Liver (tissue), 8 donors: ENCODE measurements at regions not wholly inside any gene's neighbourhood (a gene's known extent, or its start where the extent isn't known, plus 50 kb on each side); places are given as distances from the start of the nearest gene placed in this dataset.

Experiments
- DNase-seq: peaks from one replicate; pipeline ENCODE4 v3.0.0-alpha.2; 2017; ENCODE audit warnings: low spot score
- H3K27ac ChIP-seq, 2 donors: one replicate each; pipeline ENCODE4 v1.7.0; 2013; ENCODE audit warnings: inconsistent platforms in 2 of 2, low read length in 2 of 2, control low read depth in 1 of 2, low read depth in 1 of 2, mild to moderate bottlenecking in 1 of 2
- H3K27me3 ChIP-seq, 4 donors: one replicate each; pipeline versions ENCODE4 v1.6.1 to v1.7.0; 2013; ENCODE audit warnings: low read length in 3 of 4, inconsistent platforms in 1 of 4, mild to moderate bottlenecking in 1 of 4, moderate library complexity in 1 of 4; ENCODE audit not compliant: control insufficient read depth in 4 of 4, insufficient read depth in 4 of 4
- H3K36me3 ChIP-seq, 4 donors: one replicate each; pipeline versions ENCODE4 v1.6.1 to v1.7.0; 2013; ENCODE audit warnings: low read length in 3 of 4, mild to moderate bottlenecking in 3 of 4, low read depth in 1 of 4, moderate library complexity in 1 of 4; ENCODE audit not compliant: control insufficient read depth in 4 of 4, insufficient read depth in 3 of 4
- H3K4me1 ChIP-seq, 4 donors: one replicate each; pipeline versions ENCODE4 v1.6.1 to v1.7.0; 2013; ENCODE audit warnings: low read length in 3 of 4, mild to moderate bottlenecking in 3 of 4, moderate library complexity in 1 of 4; ENCODE audit not compliant: control insufficient read depth in 4 of 4, insufficient read depth in 4 of 4
- H3K4me3 ChIP-seq, 3 donors: one replicate each; pipeline versions ENCODE4 v1.6.1 to v1.7.0; 2013; ENCODE audit warnings: low read length in 3 of 3, control low read depth in 1 of 3, low read depth in 1 of 3, mild to moderate bottlenecking in 1 of 3
- H3K9ac ChIP-seq, 2 donors: one replicate each; pipeline ENCODE4 v1.7.0; 2013; ENCODE audit warnings: low read length in 2 of 2, mild to moderate bottlenecking in 2 of 2, moderate library complexity in 2 of 2, control low read depth in 1 of 2, low read depth in 1 of 2
- H3K9me3 ChIP-seq, 4 donors: one replicate each; pipeline versions ENCODE4 v1.6.1 to v1.7.0; 2013; ENCODE audit warnings: low read length in 3 of 4; ENCODE audit not compliant: control insufficient read depth in 4 of 4
- ATF3 ChIP-seq: IDR thresholded peaks from 2 replicates; pipeline ENCODE4 v1.6.1; 2016; ENCODE audit warnings: antibody characterized with exemption
- CTCF ChIP-seq: fragments of 150-350 bp; IDR thresholded peaks from 2 replicates; pipeline ENCODE4 v1.5.1; 2017; ENCODE audit warnings: improper control_type of control experiment, low read depth, low read length; ENCODE audit not compliant: missing input control
- EGR1 ChIP-seq, 2 donors: IDR thresholded peaks; 2 replicates each; pipeline ENCODE4 v1.6.1; 2016 to 2018; ENCODE audit warnings: antibody characterized with exemption in 2 of 2, low read depth in 2 of 2
- FOXA1 ChIP-seq: IDR thresholded peaks from 2 replicates; pipeline ENCODE4 v1.6.1; 2016; ENCODE audit warnings: antibody characterized with exemption
- FOXA2 ChIP-seq: IDR thresholded peaks from 2 replicates; pipeline ENCODE4 v1.6.1; 2016; ENCODE audit warnings: antibody characterized with exemption
- GABPA ChIP-seq, 2 donors: IDR thresholded peaks in 1 of 2; conservative IDR thresholded peaks in 1 of 2; 2 replicates each; pipeline ENCODE4 v1.6.1; 2016; ENCODE audit warnings: antibody characterized with exemption in 2 of 2, mild to moderate bottlenecking in 1 of 2, moderate library complexity in 1 of 2
- HNF4A ChIP-seq, 2 donors: conservative IDR thresholded peaks; 2 replicates each; pipeline ENCODE4 v1.6.1; 2016; ENCODE audit warnings: antibody characterized with exemption in 2 of 2, mild to moderate bottlenecking in 2 of 2
- HNF4G ChIP-seq: IDR thresholded peaks from 2 replicates; pipeline ENCODE4 v1.6.1; 2016; ENCODE audit warnings: antibody characterized with exemption
- MAX ChIP-seq: IDR thresholded peaks from 2 replicates; pipeline ENCODE4 v1.6.1; 2016; ENCODE audit warnings: antibody characterized with exemption
- NR2F2 ChIP-seq: IDR thresholded peaks from 2 replicates; pipeline ENCODE4 v1.6.1; 2016; ENCODE audit warnings: antibody characterized with exemption
- RAD21 ChIP-seq, 2 donors: IDR thresholded peaks; 2 replicates each; pipeline ENCODE4 v1.6.1; 2016; ENCODE audit warnings: antibody characterized with exemption in 2 of 2, mild to moderate bottlenecking in 2 of 2
- REST ChIP-seq: IDR thresholded peaks from 2 replicates; pipeline ENCODE4 v1.6.1; 2016; ENCODE audit warnings: antibody characterized with exemption, mild to moderate bottlenecking
- RXRA ChIP-seq, 2 donors: IDR thresholded peaks; 2 replicates each; pipeline ENCODE4 v1.6.1; 2017 to 2018; ENCODE audit warnings: antibody characterized with exemption in 2 of 2, mild to moderate bottlenecking in 1 of 2
- ZBTB33 ChIP-seq: IDR thresholded peaks from 2 replicates; pipeline ENCODE4 v1.6.1; 2016; ENCODE audit warnings: antibody characterized with exemption
- WGBS: extraction: QIAGEN DNeasy Blood & Tissue Kit; methylation state at CpG from one replicate; pipeline ENCODE4 v1.1.7; 2013; 5-methylcytosine and 5-hydroxymethylcytosine counted together
- donor health status: healthy.
- donor health status: healthy.
- donor health status: healthy.
- donor health status: healthy.
- donor health status: healthy.

GRCh38 chr15:87675271-87675670 is 581.3 kb downstream of the NTRK3 start:
- Histone ChIP-seq H3K4me1 (no peaks in the 10 kb centered on the region), H3K9me3 (peaks cover 0 to 2% (median 0%) of the 10 kb centered on the region in 4 donors), H3K36me3 (no peaks in the 10 kb centered on the region), H3K9ac (no peak overlapping the region), H3K4me3 (no peak overlapping the region), H3K27ac (no peak overlapping the region), H3K27me3 (no peaks in the 10 kb centered on the region)
- no peak for DNase-seq
- TF ChIP-seq ATF3 = no peak
- no peak for TF ChIP-seq RXRA (IDR thresholded peaks at IDR 0.05)
- no peak for TF ChIP-seq HNF4A (conservative IDR thresholded peaks at IDR 0.05)
- TF ChIP-seq ZBTB33 = no peak
- no peak for TF ChIP-seq REST
- TF ChIP-seq FOXA2 = no peak
- no peak for TF ChIP-seq NR2F2
- no peak for TF ChIP-seq CTCF
- no peak for TF ChIP-seq HNF4G
- TF ChIP-seq RAD21 (IDR thresholded peaks at IDR 0.05) = no peak
- TF ChIP-seq FOXA1 = no peak
- TF ChIP-seq GABPA (IDR thresholded peaks at IDR 0.05 in 1 of 2, conservative IDR thresholded peaks at IDR 0.05 in 1 of 2) = no peak
- TF ChIP-seq MAX = no peak
- WGBS = 91% methylated on average over 5 of the region's 5 CpGs

GRCh38 chr15:87672309-87673288 is 583.9 kb downstream of the NTRK3 start:
- Histone ChIP-seq H3K4me1 (no peaks in the 10 kb centered on the region), H3K36me3 (no peaks in the 10 kb centered on the region), H3K27me3 (no peaks in the 10 kb centered on the region), H3K9me3 (peaks cover 0 to 2% (median 0%) of the 10 kb centered on the region in 4 donors), H3K9ac (no peak overlapping the region), H3K4me3 (no peak overlapping the region), H3K27ac (no peak overlapping the region)
- 47% methylated on average over 8 of the region's 8 CpGs for WGBS
- TF ChIP-seq EGR1 (IDR thresholded peaks at IDR 0.05; ENCODE audit: low read depth in 2 of 2) (no peak), CTCF (peak; percentile 54), RAD21 (IDR thresholded peaks at IDR 0.05) (peak; percentile 63 to 71)
- DNase-seq = no peak
